ENCODE measurements at regions not wholly inside any gene's neighbourhood (a gene's known extent, or its start where the extent isn't known, plus 50 kb on each side); places are given as distances from the start of the nearest gene placed in this dataset.

GRCh38 chr17:79465681-79466025 lies 145.2 kb downstream of the RBFOX3 start:
- H3K4me3 ChIP-seq (ENCODE audit: control insufficient read depth in 2 of 3, extremely low read depth in 1 of 3, insufficient read depth in 2 of 3, low read depth in 1 of 3, low read length in 3 of 3): no peak overlapping the region
- peaks cover 7% of the 10 kb centered on the region for H3K27me3 ChIP-seq (ENCODE audit: control insufficient read depth, extremely low read depth, insufficient read depth, low read length)
- H2AFZ ChIP-seq (ENCODE audit: control insufficient read depth, low read length): no peak overlapping the region
- no peak for DNase-seq (ENCODE audit: low read depth, low spot score)
- H3K27ac ChIP-seq (ENCODE audit: control insufficient read depth, insufficient read depth, low read length): no peak overlapping the region
- no peaks in the 10 kb centered on the region for H3K79me2 ChIP-seq (ENCODE audit: control insufficient read depth, insufficient read depth, low read length)
- no peak overlapping the region for H3K4me2 ChIP-seq (ENCODE audit: control insufficient read depth, extremely low read depth, insufficient read depth, low read depth, low read length)
- FAIRE-seq: no peak
- dilution Hi-C loops (cut with MboI; ENCODE audit: extremely low pct_ligation_motif_present, low sequenced_read_pairs): no loop called here
- no peaks in the 10 kb centered on the region for H3K9me1 ChIP-seq (ENCODE audit: control insufficient read depth, extremely low read depth, insufficient read depth, low read length)
- H3K9ac ChIP-seq (ENCODE audit: control insufficient read depth, extremely low read depth, insufficient read depth, low read length): no peak overlapping the region
- no peaks in the 10 kb centered on the region for H3K36me3 ChIP-seq (ENCODE audit: control insufficient read depth in 2 of 2, extremely low read depth in 1 of 2, insufficient read depth in 2 of 2, low read length in 2 of 2)
- peaks cover 2% of the 10 kb centered on the region for H3K9me3 ChIP-seq (ENCODE audit: control insufficient read depth, low read depth, low read length)
- no peaks in the 10 kb centered on the region for H4K20me1 ChIP-seq (ENCODE audit: control insufficient read depth, extremely low read depth, insufficient read depth, low read length)
- TF ChIP-seq CTCF (optimal IDR thresholded peaks at IDR 0.05 in 1 of 3, IDR thresholded peaks at IDR 0.05 in 1 of 3, conservative IDR thresholded peaks at IDR 0.05 in 1 of 3; ENCODE audit: extremely low read depth in 1 of 3, insufficient read depth in 2 of 3, low read length in 3 of 3) (no peak), EZH2 (IDR thresholded peaks at IDR 0.05; ENCODE audit: low read length) (no peak)
- no peaks in the 10 kb centered on the region for H3K4me1 ChIP-seq (ENCODE audit: control insufficient read depth, extremely low read depth, insufficient read depth, low read length)

- Histone ChIP-seq H3K4me2 (ENCODE audit: control insufficient read depth, extremely low read depth, insufficient read depth, low read depth, low read length) (no peak overlapping the region), H4K20me1 (ENCODE audit: control insufficient read depth, extremely low read depth, insufficient read depth, low read length) (no peaks in the 10 kb centered on the region), H3K79me2 (ENCODE audit: control insufficient read depth, insufficient read depth, low read length) (no peaks in the 10 kb centered on the region), H3K27ac (ENCODE audit: control insufficient read depth, insufficient read depth, low read length) (no peak overlapping the region), H2AFZ (ENCODE audit: control insufficient read depth, low read length) (no peak overlapping the region), H3K36me3 (ENCODE audit: control insufficient read depth in 2 of 2, extremely low read depth in 1 of 2, insufficient read depth in 2 of 2, low read length in 2 of 2) (no peaks in the 10 kb centered on the region), H3K9me3 (ENCODE audit: control insufficient read depth, low read depth, low read length) (peaks cover 2% of the 10 kb centered on the region), H3K9me1 (ENCODE audit: control insufficient read depth, extremely low read depth, insufficient read depth, low read length) (no peaks in the 10 kb centered on the region), H3K4me1 (ENCODE audit: control insufficient read depth, extremely low read depth, insufficient read depth, low read length) (no peaks in the 10 kb centered on the region), H3K4me3 (ENCODE audit: control insufficient read depth in 2 of 3, extremely low read depth in 1 of 3, insufficient read depth in 2 of 3, low read depth in 1 of 3, low read length in 3 of 3) (no peak overlapping the region), H3K9ac (ENCODE audit: control insufficient read depth, extremely low read depth, insufficient read depth, low read length) (no peak overlapping the region), H3K27me3 (ENCODE audit: control insufficient read depth, extremely low read depth, insufficient read depth, low read length) (peaks cover 7% of the 10 kb centered on the region)
- dilution Hi-C loops (cut with MboI; ENCODE audit: extremely low pct_ligation_motif_present, low sequenced_read_pairs): no loop called here
- DNase-seq (ENCODE audit: low read depth, low spot score) (no peak), FAIRE-seq (no peak)
- TF ChIP-seq EZH2 (IDR thresholded peaks at IDR 0.05; ENCODE audit: low read length): no peak
- no peak for TF ChIP-seq CTCF (optimal IDR thresholded peaks at IDR 0.05 in 1 of 3, IDR thresholded peaks at IDR 0.05 in 1 of 3, conservative IDR thresholded peaks at IDR 0.05 in 1 of 3; ENCODE audit: extremely low read depth in 1 of 3, insufficient read depth in 2 of 3, low read length in 3 of 3)
Measured at GRCh38 chr17:79465011-79465680, 145.7 kb downstream of the RBFOX3 start.

Data from keratinocyte (primary cell).